Activated naive CD8-positive, alpha-beta T cell (primary cell): ENCODE measurements at regions not wholly inside any gene's neighbourhood (a gene's known extent, or its start where the extent isn't known, plus 50 kb on each side); places are given as distances from the start of the nearest gene placed in this dataset.

ENCODE experiments used
- H3K27ac Mint-ChIP-seq: one replicate; pipeline ENCODE4 v1.8.0; 2021; ENCODE audit warnings: mixed read lengths
- H3K27me3 Mint-ChIP-seq: one replicate; pipeline ENCODE4 v1.8.0; 2021; ENCODE audit warnings: mixed read lengths
- H3K36me3 Mint-ChIP-seq: one replicate; pipeline ENCODE4 v1.8.0; 2021; ENCODE audit warnings: mixed read lengths
- H3K4me1 Mint-ChIP-seq: one replicate; pipeline ENCODE4 v1.8.0; 2021; ENCODE audit warnings: low read depth, mixed read lengths
- H3K4me3 Mint-ChIP-seq: one replicate; pipeline ENCODE4 v1.8.0; 2021; ENCODE audit warnings: mild to moderate bottlenecking, mixed read lengths
- H3K9me3 Mint-ChIP-seq: one replicate; pipeline ENCODE4 v1.8.0; 2021; ENCODE audit warnings: low read depth, mixed read lengths

GRCh38 chr9:95822583-95823431 is 52.7 kb upstream of the ERCC6L2 start:
- no peak overlapping the region for H3K4me3 Mint-ChIP-seq
- H3K9me3 Mint-ChIP-seq: no peaks in the 10 kb centered on the region
- no peak overlapping the region for H3K27ac Mint-ChIP-seq
- H3K36me3 Mint-ChIP-seq: peaks cover 8% of the 10 kb centered on the region
- H3K4me1 Mint-ChIP-seq: peaks cover 14% of the 10 kb centered on the region
- H3K27me3 Mint-ChIP-seq: no peaks in the 10 kb centered on the region

GRCh38 chr9:95822015-95822414 is 53.5 kb upstream of the ERCC6L2 start:
- no peak overlapping the region for H3K4me3 Mint-ChIP-seq
- peaks cover 14% of the 10 kb centered on the region for H3K4me1 Mint-ChIP-seq
- no peak overlapping the region for H3K27ac Mint-ChIP-seq
- H3K27me3 Mint-ChIP-seq: no peaks in the 10 kb centered on the region
- peaks cover 8% of the 10 kb centered on the region for H3K36me3 Mint-ChIP-seq
- no peaks in the 10 kb centered on the region for H3K9me3 Mint-ChIP-seq

- peaks cover 8% of the 10 kb centered on the region for H3K36me3 Mint-ChIP-seq
- H3K27ac Mint-ChIP-seq: no peak overlapping the region
- H3K4me3 Mint-ChIP-seq: no peak overlapping the region
- no peaks in the 10 kb centered on the region for H3K27me3 Mint-ChIP-seq
- no peaks in the 10 kb centered on the region for H3K9me3 Mint-ChIP-seq
- peaks cover 12% of the 10 kb centered on the region for H3K4me1 Mint-ChIP-seq
These were observed 55.4 kb upstream of the ERCC6L2 start for GRCh38 chr9:95820074-95820473.

- Mint-ChIP-seq H3K4me3 (no peak overlapping the region), H3K27me3 (no peaks in the 10 kb centered on the region), H3K36me3 (peaks cover 10% of the 10 kb centered on the region), H3K4me1 (peaks cover 12% of the 10 kb centered on the region), H3K27ac (no peak overlapping the region), H3K9me3 (no peaks in the 10 kb centered on the region)
These were observed 55.9 kb upstream of the ERCC6L2 start for GRCh38 chr9:95819636-95820035.

- Mint-ChIP-seq H3K27me3 (no peaks in the 10 kb centered on the region), H3K9me3 (no peaks in the 10 kb centered on the region), H3K27ac (no peak overlapping the region), H3K4me3 (no peak overlapping the region), H3K36me3 (peaks cover 14% of the 10 kb centered on the region), H3K4me1 (peaks cover 2% of the 10 kb centered on the region)
These were observed 58.3 kb upstream of the ERCC6L2 start for GRCh38 chr9:95817205-95817604.

GRCh38 chr9:95816716-95817115 is 58.8 kb upstream of the ERCC6L2 start:
- Mint-ChIP-seq H3K36me3 (peaks cover 14% of the 10 kb centered on the region), H3K27ac (no peak overlapping the region), H3K27me3 (no peaks in the 10 kb centered on the region)

GRCh38 chr9:95815961-95816360 is 59.5 kb upstream of the ERCC6L2 start:
- Mint-ChIP-seq H3K36me3 (peaks cover 12% of the 10 kb centered on the region), H3K27me3 (no peaks in the 10 kb centered on the region), H3K27ac (no peak overlapping the region), H3K4me1 (peaks cover 2% of the 10 kb centered on the region), H3K9me3 (no peaks in the 10 kb centered on the region), H3K4me3 (no peak overlapping the region)

More at GRCh38 chr9:95816716-95817115, 58.8 kb upstream of the ERCC6L2 start:
- Mint-ChIP-seq H3K4me1 (no peaks in the 10 kb centered on the region), H3K4me3 (no peak overlapping the region), H3K9me3 (no peaks in the 10 kb centered on the region)

GRCh38 chr9:95815133-95815532 is 60.4 kb upstream of the ERCC6L2 start:
- H3K9me3 Mint-ChIP-seq: no peaks in the 10 kb centered on the region
- H3K27ac Mint-ChIP-seq: no peak overlapping the region
- peaks cover 10% of the 10 kb centered on the region for H3K36me3 Mint-ChIP-seq
- no peak overlapping the region for H3K4me3 Mint-ChIP-seq
- no peaks in the 10 kb centered on the region for H3K27me3 Mint-ChIP-seq
- peaks cover 5% of the 10 kb centered on the region for H3K4me1 Mint-ChIP-seq

- peaks cover 17% of the 10 kb centered on the region for H3K4me1 Mint-ChIP-seq
- no peaks in the 10 kb centered on the region for H3K27me3 Mint-ChIP-seq
- no peak overlapping the region for H3K27ac Mint-ChIP-seq
- H3K36me3 Mint-ChIP-seq: peaks cover 8% of the 10 kb centered on the region
- H3K9me3 Mint-ChIP-seq: no peaks in the 10 kb centered on the region
- H3K4me3 Mint-ChIP-seq: no peak overlapping the region
These were observed 61.6 kb upstream of the ERCC6L2 start for GRCh38 chr9:95813923-95814322.

- Mint-ChIP-seq H3K9me3 (no peaks in the 10 kb centered on the region), H3K4me1 (peaks cover 37% of the 10 kb centered on the region), H3K27me3 (peaks cover 2% of the 10 kb centered on the region), H3K36me3 (peaks cover 9% of the 10 kb centered on the region), H3K27ac (no peak overlapping the region), H3K4me3 (no peak overlapping the region)
These were observed 64.7 kb upstream of the ERCC6L2 start for GRCh38 chr9:95810814-95811213.

- peaks cover 2% of the 10 kb centered on the region for H3K27me3 Mint-ChIP-seq
- no peak overlapping the region for H3K27ac Mint-ChIP-seq
- no peaks in the 10 kb centered on the region for H3K9me3 Mint-ChIP-seq
- H3K4me3 Mint-ChIP-seq: no peak overlapping the region
- H3K4me1 Mint-ChIP-seq: peaks cover 37% of the 10 kb centered on the region
- H3K36me3 Mint-ChIP-seq: peaks cover 9% of the 10 kb centered on the region
These were observed 65.4 kb upstream of the ERCC6L2 start for GRCh38 chr9:95810133-95810532.

GRCh38 chr9:95809686-95810085 is 65.8 kb upstream of the ERCC6L2 start:
- H3K9me3 Mint-ChIP-seq: no peaks in the 10 kb centered on the region

GRCh38 chr9:95808011-95808410 is 67.5 kb upstream of the ERCC6L2 start:
- Mint-ChIP-seq H3K27me3 (peaks cover 2% of the 10 kb centered on the region), H3K4me1 (peaks cover 37% of the 10 kb centered on the region), H3K4me3 (no peak overlapping the region), H3K36me3 (peaks cover 4% of the 10 kb centered on the region), H3K9me3 (no peaks in the 10 kb centered on the region), H3K27ac (no peak overlapping the region)

More at GRCh38 chr9:95809686-95810085, 65.8 kb upstream of the ERCC6L2 start:
- H3K4me3 Mint-ChIP-seq: peak overlapping the region; percentile 8
- H3K4me1 Mint-ChIP-seq: peaks cover 37% of the 10 kb centered on the region
- peaks cover 8% of the 10 kb centered on the region for H3K36me3 Mint-ChIP-seq
- H3K27ac Mint-ChIP-seq: no peak overlapping the region
- H3K27me3 Mint-ChIP-seq: peaks cover 2% of the 10 kb centered on the region

- no peaks in the 10 kb centered on the region for H3K9me3 Mint-ChIP-seq
These were observed 68.1 kb upstream of the ERCC6L2 start for GRCh38 chr9:95807326-95807947.

GRCh38 chr9:95803197-95803596 is 72.3 kb upstream of the ERCC6L2 start:
- Mint-ChIP-seq H3K27ac (no peak overlapping the region), H3K4me1 (peaks cover 15% of the 10 kb centered on the region), H3K9me3 (no peaks in the 10 kb centered on the region), H3K4me3 (no peak overlapping the region), H3K36me3 (peaks cover 7% of the 10 kb centered on the region), H3K27me3 (peaks cover 5% of the 10 kb centered on the region)

More at GRCh38 chr9:95807326-95807947, 68.1 kb upstream of the ERCC6L2 start:
- Mint-ChIP-seq H3K36me3 (peaks cover 4% of the 10 kb centered on the region), H3K27ac (no peak overlapping the region), H3K4me1 (peaks cover 37% of the 10 kb centered on the region), H3K4me3 (no peak overlapping the region), H3K27me3 (peaks cover 2% of the 10 kb centered on the region)
